Esophagus squamous epithelium (tissue), 5 donors: ENCODE measurements at regions not wholly inside any gene's neighbourhood (a gene's known extent, or its start where the extent isn't known, plus 50 kb on each side); places are given as distances from the start of the nearest gene placed in this dataset.

ENCODE experiments used
- DNase-seq: peaks from one replicate; lab custom pipeline; 2025; lab: John Stamatoyannopoulos, UW
- H3K27ac ChIP-seq, 4 donors: fragments of 200-600 bp; sonication (generic); one replicate each; pipeline ENCODE4 v1.5.1; 2016 to 2019; ENCODE audit warnings: mild to moderate bottlenecking in 1 of 4
- H3K27me3 ChIP-seq, 4 donors: fragments of 200-600 bp; sonication (generic); 1 replicate in 3 of 4; 2 replicates in 1 of 4; pipeline versions ENCODE4 v1.5.1 to v1.6.0; 2017 to 2021; ENCODE audit warnings: antibody characterized with exemption in 1 of 4
- H3K36me3 ChIP-seq, 3 donors: fragments of 200-600 bp; sonication (generic); one replicate each; pipeline ENCODE4 v1.5.1; 2016 to 2019
- H3K4me1 ChIP-seq, 3 donors: fragments of 200-600 bp; sonication (generic); one replicate each; pipeline ENCODE4 v1.5.1; 2017 to 2019
- H3K4me3 ChIP-seq, 4 donors: fragments of 200-600 bp; sonication (generic); 1 replicate in 3 of 4; 2 replicates in 1 of 4; pipeline ENCODE4 v1.5.1; 2016 to 2019; ENCODE audit warnings: mild to moderate bottlenecking in 2 of 4, moderate library complexity in 1 of 4
- H3K9me3 ChIP-seq, 3 donors: fragments of 200-600 bp; sonication (generic); one replicate each; pipeline ENCODE4 v1.5.1; 2016 to 2019
- POLR2A ChIP-seq, 4 donors: fragments of 450-650 bp; IDR thresholded peaks; one replicate each; pipeline ENCODE4 v1.6.1; 2017; ENCODE audit warnings: antibody characterized with exemption in 4 of 4, mild to moderate bottlenecking in 4 of 4, moderate library complexity in 3 of 4
- WGBS, 2 donors: methylation state at CpG; one replicate each; pipeline ENCODE4 v1.1.5; 2018; 5-methylcytosine and 5-hydroxymethylcytosine counted together
- intact Hi-C: fragments of 100-400 bp; cut with DNase I; formaldehyde crosslinking; loops from one replicate; pipeline ENCODE4 v1.15.0; 2022
- TF ChIP-seq, protein P1 (sequence below), 6 experiments: fragments of 450-650 bp in 4 of 6; fragments of 200-600 bp in 2 of 6; sonication (generic) in 2 of 6; IDR thresholded peaks; one replicate each; pipeline ENCODE4 v1.5.1; 2016 to 2019; ENCODE audit warnings: antibody characterized with exemption in 6 of 6, mild to moderate bottlenecking in 4 of 6, moderate library complexity in 4 of 6
- donor health status: DM: yes; HTN: yes; CAD: no.

DNA sequence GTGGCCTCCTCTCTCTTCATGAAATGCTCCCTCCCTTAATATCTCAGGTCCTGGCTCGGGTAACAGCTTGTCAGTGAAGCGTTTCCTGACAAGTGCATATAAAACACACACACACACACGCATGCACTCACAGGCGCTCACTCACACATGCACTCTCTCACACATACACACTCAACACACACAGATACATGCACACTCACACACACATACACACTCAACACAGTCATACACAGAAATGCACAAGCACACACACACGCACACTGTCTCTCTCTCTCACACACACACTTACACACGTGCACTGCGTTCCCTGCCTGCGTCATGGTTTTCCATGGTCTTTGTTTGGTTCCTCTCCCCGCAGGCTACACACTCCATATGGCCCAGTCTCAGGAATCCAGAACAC is 344.1 kb downstream of the UQCRFS1 start:
- peaks cover 0 to 9% (median 0%) of the 10 kb centered on the region in 4 donors for H3K27me3 ChIP-seq
- intact Hi-C loops: no loop called here
- no peaks in the 10 kb centered on the region for H3K4me1 ChIP-seq
- no peak overlapping the region for H3K4me3 ChIP-seq
- no peak overlapping the region for H3K27ac ChIP-seq
- no peak for TF ChIP-seq POLR2A (IDR thresholded peaks at IDR 0.05)
- no peaks in the 10 kb centered on the region for H3K36me3 ChIP-seq
- DNase-seq: no peak
- WGBS, 2 donors: 77 to 84% methylated on average over 9 of the region's 9 CpGs
- H3K9me3 ChIP-seq: no peaks in the 10 kb centered on the region

- DNase-seq: no peak
- WGBS, 2 donors: 71 to 75% methylated on average over 4 of the region's 4 CpGs
- Histone ChIP-seq H3K9me3 (no peaks in the 10 kb centered on the region), H3K27ac (no peak overlapping the region), H3K27me3 (peaks cover 0 to 9% (median 0%) of the 10 kb centered on the region in 4 donors), H3K4me1 (no peaks in the 10 kb centered on the region), H3K36me3 (no peaks in the 10 kb centered on the region), H3K4me3 (no peak overlapping the region)
- intact Hi-C loops: no loop called here
- no peak for TF ChIP-seq POLR2A (IDR thresholded peaks at IDR 0.05)
- TF ChIP-seq, protein P1, sequence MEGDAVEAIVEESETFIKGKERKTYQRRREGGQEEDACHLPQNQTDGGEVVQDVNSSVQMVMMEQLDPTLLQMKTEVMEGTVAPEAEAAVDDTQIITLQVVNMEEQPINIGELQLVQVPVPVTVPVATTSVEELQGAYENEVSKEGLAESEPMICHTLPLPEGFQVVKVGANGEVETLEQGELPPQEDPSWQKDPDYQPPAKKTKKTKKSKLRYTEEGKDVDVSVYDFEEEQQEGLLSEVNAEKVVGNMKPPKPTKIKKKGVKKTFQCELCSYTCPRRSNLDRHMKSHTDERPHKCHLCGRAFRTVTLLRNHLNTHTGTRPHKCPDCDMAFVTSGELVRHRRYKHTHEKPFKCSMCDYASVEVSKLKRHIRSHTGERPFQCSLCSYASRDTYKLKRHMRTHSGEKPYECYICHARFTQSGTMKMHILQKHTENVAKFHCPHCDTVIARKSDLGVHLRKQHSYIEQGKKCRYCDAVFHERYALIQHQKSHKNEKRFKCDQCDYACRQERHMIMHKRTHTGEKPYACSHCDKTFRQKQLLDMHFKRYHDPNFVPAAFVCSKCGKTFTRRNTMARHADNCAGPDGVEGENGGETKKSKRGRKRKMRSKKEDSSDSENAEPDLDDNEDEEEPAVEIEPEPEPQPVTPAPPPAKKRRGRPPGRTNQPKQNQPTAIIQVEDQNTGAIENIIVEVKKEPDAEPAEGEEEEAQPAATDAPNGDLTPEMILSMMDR (IDR thresholded peaks at IDR 0.05): no peak
These were observed 345.0 kb downstream of the UQCRFS1 start for GRCh38 chr19:28867978-28868377.

- WGBS, 2 donors: 47 to 54% methylated on average over 9 of the region's 9 CpGs
These were observed 348.3 kb downstream of the UQCRFS1 start for GRCh38 chr19:28864577-28865042.

GRCh38 chr19:28864024-28864503 is 348.9 kb downstream of the UQCRFS1 start:
- Histone ChIP-seq H3K36me3 (no peaks in the 10 kb centered on the region), H3K4me3 (no peak overlapping the region), H3K27ac (no peak overlapping the region), H3K9me3 (no peaks in the 10 kb centered on the region), H3K27me3 (no peaks in the 10 kb centered on the region), H3K4me1 (no peaks in the 10 kb centered on the region)
- TF ChIP-seq POLR2A (IDR thresholded peaks at IDR 0.05): no peak
- TF ChIP-seq, protein P1 (IDR thresholded peaks at IDR 0.05): no peak
- WGBS, 2 donors: 17 to 24% methylated on average over 3 to 4 of the region's 8 CpGs
- no peak for DNase-seq
- intact Hi-C loops: no loop called here

More at GRCh38 chr19:28864577-28865042, 348.3 kb downstream of the UQCRFS1 start:
- Histone ChIP-seq H3K36me3 (no peaks in the 10 kb centered on the region), H3K4me3 (no peak overlapping the region), H3K4me1 (no peaks in the 10 kb centered on the region), H3K9me3 (no peaks in the 10 kb centered on the region), H3K27me3 (peaks cover 0 to 3% (median 0%) of the 10 kb centered on the region in 4 donors), H3K27ac (no peak overlapping the region)
- DNase-seq: no peak
- TF ChIP-seq POLR2A (IDR thresholded peaks at IDR 0.05): no peak
- TF ChIP-seq, protein P1 (IDR thresholded peaks at IDR 0.05): no peak
- intact Hi-C loops: no loop called here

- intact Hi-C loops: no loop called here
- no peak overlapping the region for H3K4me3 ChIP-seq
- TF ChIP-seq POLR2A (IDR thresholded peaks at IDR 0.05): no peak
- TF ChIP-seq, protein P1 (IDR thresholded peaks at IDR 0.05): no peak
- WGBS, 2 donors: 26 to 28% methylated on average over 3 of the region's 3 CpGs
- H3K9me3 ChIP-seq: no peaks in the 10 kb centered on the region
- H3K36me3 ChIP-seq: no peaks in the 10 kb centered on the region
- no peak overlapping the region for H3K27ac ChIP-seq
- peaks cover 0 to 6% (median 0%) of the 10 kb centered on the region in 4 donors for H3K27me3 ChIP-seq
- H3K4me1 ChIP-seq: no peaks in the 10 kb centered on the region
- DNase-seq: no peak
These were observed 350.7 kb downstream of the UQCRFS1 start for GRCh38 chr19:28862238-28862637.
